ENCODE measurements at regions not wholly inside any gene's neighbourhood (a gene's known extent, or its start where the extent isn't known, plus 50 kb on each side); places are given as distances from the start of the nearest gene placed in this dataset.

- Histone ChIP-seq H3K9me3 (ENCODE audit: control insufficient read depth, insufficient read depth, low read depth, low read length) (no peaks in the 10 kb centered on the region), H3K4me3 (ENCODE audit: low read depth, low read length) (no peak overlapping the region), H3K27ac (ENCODE audit: extremely low read depth, low read depth, low read length) (no peak overlapping the region), H3K4me1 (ENCODE audit: control insufficient read depth, insufficient read depth, low read length) (0 out of 2 replicates have a peak, but pooled peaks cover 3% of the 10 kb centered on the region), H3K36me3 (ENCODE audit: control insufficient read depth in 2 of 2, insufficient read depth in 1 of 2, low read length in 2 of 2) (no peaks in the 10 kb centered on the region)
- POLR2A ChIA-PET, result no interaction called here
- TF ChIP-seq TSHZ1 (tag by site-specific recombination; IDR thresholded peaks at IDR 0.05; ENCODE audit: borderline replicate concordance), result no peak
- no peak for TF ChIP-seq ZNF202 (tag by site-specific recombination; IDR thresholded peaks at IDR 0.05; ENCODE audit: borderline replicate concordance)
- no peak for TF ChIP-seq ZNF48 (tag by site-specific recombination; IDR thresholded peaks at IDR 0.05)
- no peak for TF ChIP-seq ZNF704 (tag by site-specific recombination; IDR thresholded peaks at IDR 0.05)
- TF ChIP-seq ZNF624 (tag by site-specific recombination; IDR thresholded peaks at IDR 0.05), result no peak
- no peak for TF ChIP-seq KLF1 (tag by site-specific recombination; IDR thresholded peaks at IDR 0.05)
- TF ChIP-seq ZNF623 (tag by site-specific recombination; IDR thresholded peaks at IDR 0.05), result no peak
- no peak for TF ChIP-seq ZNF426 (tag by site-specific recombination; IDR thresholded peaks at IDR 0.05)
- TF ChIP-seq ZNF660 (tag by site-specific recombination; IDR thresholded peaks at IDR 0.05), result no peak
- TF ChIP-seq ZSCAN5A (tag by site-specific recombination; IDR thresholded peaks at IDR 0.05), result no peak
- no peak for TF ChIP-seq ZSCAN23 (tag by site-specific recombination; IDR thresholded peaks at IDR 0.05)
- CTCF ChIA-PET, result interaction anchor here (0.7 kb wide), 1 partner anchor 184 kb away, joined by 3 read pairs; no protein-coding TSS in a partner anchor
These were observed 156.4 kb upstream of the SH3BP4 start for GRCh38 chr2:234795272-234795920.

- CTCF ChIA-PET, result interaction anchor here (0.7 kb wide), 1 partner anchor 183 kb away, joined by 3 read pairs; no protein-coding TSS in a partner anchor
- H3K4me1 ChIP-seq (ENCODE audit: control insufficient read depth, insufficient read depth, low read length), result 0 out of 2 replicates have a peak, but pooled peaks cover 3% of the 10 kb centered on the region
- H3K36me3 ChIP-seq (ENCODE audit: control insufficient read depth in 2 of 2, insufficient read depth in 1 of 2, low read length in 2 of 2), result no peaks in the 10 kb centered on the region
- POLR2A ChIA-PET, result no interaction called here
- no peak overlapping the region for H3K4me3 ChIP-seq (ENCODE audit: low read depth, low read length)
- no peaks in the 10 kb centered on the region for H3K9me3 ChIP-seq (ENCODE audit: control insufficient read depth, insufficient read depth, low read depth, low read length)
- no peak overlapping the region for H3K27ac ChIP-seq (ENCODE audit: extremely low read depth, low read depth, low read length)
- TF ChIP-seq ZNF560 (tag by site-specific recombination; IDR thresholded peaks at IDR 0.05; ENCODE audit: borderline replicate concordance) (no peak), ZBTB7A (tag by site-specific recombination; IDR thresholded peaks at IDR 0.05; ENCODE audit: low read depth) (no peak), ZNF48 (tag by site-specific recombination; IDR thresholded peaks at IDR 0.05) (no peak), ZNF302 (tag by site-specific recombination; IDR thresholded peaks at IDR 0.05; ENCODE audit: low read depth) (no peak), ZNF596 (tag by site-specific recombination; IDR thresholded peaks at IDR 0.05) (no peak), KLF9 (tag by site-specific recombination; IDR thresholded peaks at IDR 0.05; ENCODE audit: low read depth) (no peak), HOXD13 (CRISPR knock-in tag; IDR thresholded peaks at IDR 0.05; ENCODE audit: borderline replicate concordance) (no peak), ZNF274 (IDR thresholded peaks at IDR 0.05; ENCODE audit: low read length) (no peak), ZNF274 (tag by site-specific recombination; IDR thresholded peaks at IDR 0.05; ENCODE audit: borderline replicate concordance) (no peak), ZNF155 (tag by site-specific recombination; IDR thresholded peaks at IDR 0.05) (no peak), ZNF561 (tag by site-specific recombination; IDR thresholded peaks at IDR 0.05; ENCODE audit: borderline replicate concordance) (no peak), ZSCAN5A (tag by site-specific recombination; IDR thresholded peaks at IDR 0.05) (no peak), ZNF335 (tag by site-specific recombination; conservative IDR thresholded peaks at IDR 0.05) (no peak), ZNF280D (tag by site-specific recombination; IDR thresholded peaks at IDR 0.05) (no peak)
These were observed 157.0 kb upstream of the SH3BP4 start for GRCh38 chr2:234794866-234795265.

Data from HEK293 (cell line).